ENCODE measurements at regions not wholly inside any gene's neighbourhood (a gene's known extent, or its start where the extent isn't known, plus 50 kb on each side); places are given as distances from the start of the nearest gene placed in this dataset.

- TF ChIP-seq CTCF (IDR thresholded peaks at IDR 0.05 in 4 of 5, conservative IDR thresholded peaks at IDR 0.05 in 1 of 5) (no peak), POLR2A (IDR thresholded peaks at IDR 0.05) (no peak)
Measured at GRCh38 chr12:47007048-47007447, 72.4 kb upstream of the PCED1B start.
